AG04450 (cell line): ENCODE measurements at regions not wholly inside any gene's neighbourhood (a gene's known extent, or its start where the extent isn't known, plus 50 kb on each side); places are given as distances from the start of the nearest gene placed in this dataset.

Experiments used
- CTCF ChIA-PET: fragments of 300-600, 350-600 bp; formaldehyde crosslinking; extraction: SDS; loops from one replicate; lab custom pipeline; 2022; ENCODE audit warnings: antibody characterized with exemption, inconsistent platforms; lab: Charles Lee
- POLR2A ChIA-PET: fragments of 350-600 bp; formaldehyde crosslinking; extraction: SDS; loops from one replicate; lab custom pipeline; 2021; ENCODE audit warnings: antibody characterized with exemption, inconsistent platforms; lab: Yijun Ruan, JAX
- DNase-seq: peaks from one replicate; pipeline ENCODE4 v3.0.0-alpha.2; 2011; ENCODE audit warnings: low read depth, low spot score
- H3K27ac ChIP-seq: one replicate; pipeline ENCODE4 v1.5.1; 2012; ENCODE audit warnings: low read depth, low read length, control low read depth
- H3K27me3 ChIP-seq: one replicate; pipeline ENCODE4 v1.6.0; 2012; ENCODE audit warnings: low read length; ENCODE audit not compliant: control insufficient read depth, insufficient read depth
- H3K4me3 ChIP-seq: 2 replicates; pipeline ENCODE4 v1.5.1; 2011; ENCODE audit warnings: mild to moderate bottlenecking, low read depth, low read length, control low read depth
- H3K9me3 ChIP-seq: 2 replicates; pipeline ENCODE4 v1.5.1; 2012; ENCODE audit warnings: low read length; ENCODE audit not compliant: control insufficient read depth, insufficient read depth
- TF ChIP-seq, protein P1 (sequence below): IDR thresholded peaks from 2 replicates; pipeline ENCODE4 v1.5.1; 2011; ENCODE audit warnings: low read depth, low read length, control low read depth, inconsistent platforms

DNA sequence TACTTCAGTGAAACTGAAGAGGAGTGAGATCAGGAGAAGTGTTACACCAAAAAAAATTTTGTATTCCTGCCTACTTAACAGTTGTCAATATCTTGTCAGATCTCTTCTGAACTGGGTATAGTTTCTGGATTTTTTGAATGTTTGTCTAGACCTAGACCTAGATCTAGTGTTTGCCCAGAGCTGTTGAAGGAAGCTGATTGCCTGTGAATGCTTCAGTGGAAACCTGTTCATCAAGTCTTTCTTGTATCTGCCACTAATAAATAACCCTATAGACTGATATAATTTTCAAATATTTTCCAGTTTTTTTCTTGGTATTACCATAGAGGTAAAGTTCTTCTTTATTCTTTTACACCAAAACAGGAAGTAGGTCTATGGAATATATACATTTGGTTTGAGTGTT lies 781.5 kb upstream of the FBXO33 start:
- TF ChIP-seq, protein P1, sequence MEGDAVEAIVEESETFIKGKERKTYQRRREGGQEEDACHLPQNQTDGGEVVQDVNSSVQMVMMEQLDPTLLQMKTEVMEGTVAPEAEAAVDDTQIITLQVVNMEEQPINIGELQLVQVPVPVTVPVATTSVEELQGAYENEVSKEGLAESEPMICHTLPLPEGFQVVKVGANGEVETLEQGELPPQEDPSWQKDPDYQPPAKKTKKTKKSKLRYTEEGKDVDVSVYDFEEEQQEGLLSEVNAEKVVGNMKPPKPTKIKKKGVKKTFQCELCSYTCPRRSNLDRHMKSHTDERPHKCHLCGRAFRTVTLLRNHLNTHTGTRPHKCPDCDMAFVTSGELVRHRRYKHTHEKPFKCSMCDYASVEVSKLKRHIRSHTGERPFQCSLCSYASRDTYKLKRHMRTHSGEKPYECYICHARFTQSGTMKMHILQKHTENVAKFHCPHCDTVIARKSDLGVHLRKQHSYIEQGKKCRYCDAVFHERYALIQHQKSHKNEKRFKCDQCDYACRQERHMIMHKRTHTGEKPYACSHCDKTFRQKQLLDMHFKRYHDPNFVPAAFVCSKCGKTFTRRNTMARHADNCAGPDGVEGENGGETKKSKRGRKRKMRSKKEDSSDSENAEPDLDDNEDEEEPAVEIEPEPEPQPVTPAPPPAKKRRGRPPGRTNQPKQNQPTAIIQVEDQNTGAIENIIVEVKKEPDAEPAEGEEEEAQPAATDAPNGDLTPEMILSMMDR, result no peak
- ChIA-PET POLR2A (no interaction called here), CTCF (no interaction called here)
- H3K27ac ChIP-seq, result no peak overlapping the region
- H3K9me3 ChIP-seq, result peaks cover 21% of the 10 kb centered on the region
- DNase-seq, result no peak
- no peaks in the 10 kb centered on the region for H3K27me3 ChIP-seq
- no peak overlapping the region for H3K4me3 ChIP-seq

DNA sequence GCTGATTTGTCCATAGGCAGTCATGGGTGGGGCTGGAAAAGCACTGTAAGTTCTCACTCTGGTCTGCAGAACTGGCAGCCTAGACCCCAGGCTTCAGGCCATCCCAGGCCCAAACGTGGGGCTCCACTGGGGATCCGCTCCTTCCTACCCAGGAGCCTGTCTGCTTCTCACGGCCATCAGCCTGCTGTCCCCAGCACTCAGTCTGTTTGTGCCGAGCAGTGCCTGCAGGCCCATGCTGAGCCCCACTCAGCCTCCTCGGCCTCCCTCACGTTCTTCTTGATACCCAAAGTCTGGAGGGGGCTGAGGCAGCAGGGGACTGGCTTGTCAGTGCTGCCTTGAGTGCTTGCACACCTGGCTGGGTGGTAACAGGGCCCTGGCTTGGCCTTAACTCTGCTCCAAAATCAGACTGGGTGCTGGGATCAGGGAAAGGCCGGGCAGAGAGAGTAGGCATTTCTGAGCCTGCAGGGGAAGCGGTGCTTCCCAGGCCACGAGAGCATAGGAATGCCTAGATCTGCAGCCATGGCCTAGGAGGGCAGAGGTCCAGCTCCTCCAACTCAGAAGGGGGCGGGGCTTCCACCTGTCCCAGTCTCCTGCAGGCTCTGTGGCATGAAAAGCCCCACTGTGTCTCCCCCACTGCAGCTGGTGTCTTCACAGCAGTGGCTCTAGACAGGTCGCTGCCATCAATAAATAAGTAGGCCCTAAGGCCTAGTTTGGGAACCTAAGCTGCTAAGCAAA lies 772.4 kb upstream of the FBXO33 start:
- CTCF ChIA-PET, result no interaction called here
- DNase-seq, result no peak
- Histone ChIP-seq H3K27ac (no peak overlapping the region), H3K4me3 (no peak overlapping the region), H3K27me3 (no peaks in the 10 kb centered on the region), H3K9me3 (peaks cover 24% of the 10 kb centered on the region)
- TF ChIP-seq, protein P1, result no peak
- POLR2A ChIA-PET, result no interaction called here

DNA sequence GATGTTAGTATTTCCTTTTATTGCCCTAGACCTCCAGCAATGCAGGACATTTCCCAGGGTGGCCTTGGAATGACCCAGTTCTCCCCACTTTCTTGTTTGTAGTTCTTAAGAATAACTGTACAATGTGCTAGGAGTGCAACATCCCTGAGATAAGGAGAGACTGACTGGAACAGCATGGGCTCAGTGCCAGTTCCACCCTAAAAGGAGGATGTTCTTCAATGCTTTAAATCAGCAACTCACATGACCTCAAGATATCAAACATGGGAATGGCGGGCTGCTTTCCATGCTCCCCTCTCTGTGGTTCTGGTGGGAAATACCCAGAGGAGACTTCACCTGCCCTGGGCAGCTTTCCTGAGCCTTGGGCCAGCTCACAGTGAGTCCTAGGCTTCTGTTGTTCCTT lies 766.9 kb upstream of the FBXO33 start:
- H3K4me3 ChIP-seq, result no peak overlapping the region
- H3K27ac ChIP-seq, result no peak overlapping the region
- ChIA-PET CTCF (no interaction called here), POLR2A (no interaction called here)
- H3K27me3 ChIP-seq, result no peaks in the 10 kb centered on the region
- no peak for DNase-seq
- TF ChIP-seq, protein P1, result no peak
- H3K9me3 ChIP-seq, result peaks cover 15% of the 10 kb centered on the region

- Histone ChIP-seq H3K27me3 (no peaks in the 10 kb centered on the region), H3K4me3 (no peak overlapping the region), H3K27ac (no peak overlapping the region), H3K9me3 (no peaks in the 10 kb centered on the region)
- DNase-seq, result no peak
- CTCF ChIA-PET, result no interaction called here
- TF ChIP-seq, protein P1, result no peak
- POLR2A ChIA-PET, result no interaction called here
These were observed 765.1 kb upstream of the FBXO33 start for GRCh38 chr14:40197344-40197743.

DNA sequence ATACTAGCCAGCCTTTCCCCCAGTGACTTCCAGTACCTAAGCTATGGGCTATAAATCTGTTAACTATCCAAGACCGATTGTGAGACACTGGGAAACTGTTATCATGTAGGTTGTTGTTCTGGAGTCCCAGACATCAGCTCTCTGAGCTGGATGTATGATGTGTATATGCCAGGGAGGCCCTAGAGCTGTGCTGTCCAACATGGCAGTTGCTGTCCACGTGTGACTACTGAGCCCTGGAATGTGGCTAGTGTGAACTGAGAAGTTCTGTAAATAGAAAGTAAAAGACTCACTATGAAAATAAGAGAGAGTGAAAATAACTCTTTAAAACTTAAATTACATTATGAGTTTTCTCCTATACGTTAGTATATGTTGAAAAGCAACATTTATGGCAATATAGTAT lies 755.8 kb upstream of the FBXO33 start:
- TF ChIP-seq, protein P1, result no peak
- POLR2A ChIA-PET, result no interaction called here
- no peak for DNase-seq
- peaks cover 11% of the 10 kb centered on the region; the same call in 1 of the 2 replicates for H3K9me3 ChIP-seq
- H3K27ac ChIP-seq, result no peak overlapping the region
- CTCF ChIA-PET, result no interaction called here
- H3K4me3 ChIP-seq, result no peak overlapping the region
- no peaks in the 10 kb centered on the region for H3K27me3 ChIP-seq
